HCT116 (cell line): ENCODE measurements at regions not wholly inside any gene's neighbourhood (a gene's known extent, or its start where the extent isn't known, plus 50 kb on each side); places are given as distances from the start of the nearest gene placed in this dataset.

Experiments used
- ATAC-seq: fragments of 200-7000 bp; cut with Tn5 transposase; 2 replicates; pipeline ENCODE4 v1.9.1; 2020; ENCODE audit warnings: mild to moderate bottlenecking, moderate library complexity
- BruUV-seq: library from RNA; stranded (reverse); fragments of 400-500 nt; replicated peaks from 2 replicates; lab custom pipeline; 2021; lab: Mats Ljungman, UMichigan
- CTCF ChIA-PET: fragments of 300-600 bp; sonication (Branson Sonifier 250); formaldehyde crosslinking; loops from one replicate; lab custom pipeline; 2021; ENCODE audit warnings: antibody characterized with exemption; lab: Charles Lee
- POLR2A ChIA-PET: fragments of 300-600, 350-600 bp; sonication (Branson Sonifier 250); formaldehyde crosslinking; loops from one replicate; lab custom pipeline; 2021; ENCODE audit warnings: antibody characterized with exemption; lab: Charles Lee
- RAD21 ChIA-PET, 2 experiments: fragments of 300-600 bp; sonication (Branson Sonifier 250); formaldehyde crosslinking; loops; one replicate each; lab custom pipeline; 2023; ENCODE audit warnings: low total read pairs in 2 of 2; ENCODE audit not compliant: uncharacterized antibody in 2 of 2, unreplicated experiment in 2 of 2, low non-redundant PET in 1 of 2; lab: Charles Lee
- DNase-seq: peaks from one replicate; pipeline ENCODE4 v3.0.0-alpha.2; 2010; ENCODE audit warnings: low read depth, low spot score
- H2AFZ ChIP-seq: fragments of 200-600 bp; shearing (Covaris generic), sonication (generic); 2 replicates; pipeline ENCODE4 v1.6.1; 2017; ENCODE audit warnings: low read depth, mixed run types, mixed read lengths, antibody characterized with exemption, low read length; ENCODE audit not compliant: poor library complexity, severe bottlenecking
- H3K27ac ChIP-seq: 2 replicates; pipeline ENCODE4 v1.5.1; 2012; ENCODE audit warnings: low read depth, low read length
- H3K27me3 ChIP-seq: fragments of 200-600 bp; sonication (generic); 2 replicates; pipeline ENCODE4 v1.6.1; 2016; ENCODE audit warnings: mixed run types, low read length, mixed read lengths; ENCODE audit not compliant: insufficient read depth
- H3K36me3 ChIP-seq, 2 experiments: fragments of 200-500 bp in 1 of 2; fragments of 200-600 bp in 1 of 2; sonication (Bioruptor generic) in 1 of 2; sonication (generic) in 1 of 2; 2 replicates each; pipeline versions ENCODE4 v1.5.1 to v1.6.1; 2014 to 2016; ENCODE audit warnings: low read length in 2 of 2, inconsistent platforms in 1 of 2, mixed read lengths in 1 of 2, mixed run types in 1 of 2; ENCODE audit not compliant: insufficient read depth in 2 of 2, control insufficient read depth in 1 of 2
- H3K4me1 ChIP-seq, 2 experiments: fragments of 200-600 bp in 1 of 2; sonication (generic) in 1 of 2; 2 replicates each; pipeline versions ENCODE4 v1.5.1 to v1.6.1; 2012 to 2017; ENCODE audit warnings: low read length in 2 of 2, inconsistent platforms in 1 of 2, mild to moderate bottlenecking in 1 of 2, mixed read lengths in 1 of 2, mixed run types in 1 of 2, moderate library complexity in 1 of 2; ENCODE audit not compliant: insufficient read depth in 2 of 2, control insufficient read depth in 1 of 2
- H3K4me2 ChIP-seq: fragments of 200-600 bp; sonication (generic); 2 replicates; pipeline ENCODE4 v1.6.1; 2017; ENCODE audit warnings: mixed run types, low read length, mixed read lengths
- H3K4me3 ChIP-seq, 2 experiments: fragments of 200-600 bp in 1 of 2; sonication (generic) in 1 of 2; replicated peaks in 1 of 2; 2 replicates each; pipeline ENCODE4 v1.5.1; 2011 to 2016; ENCODE audit warnings: low read length in 2 of 2, control low read depth in 1 of 2, low read depth in 1 of 2, mild to moderate bottlenecking in 1 of 2, mixed read lengths in 1 of 2, mixed run types in 1 of 2
- H3K79me2 ChIP-seq: fragments of 200-600 bp; sonication (generic); 2 replicates; pipeline ENCODE4 v1.6.1; 2017; ENCODE audit warnings: mild to moderate bottlenecking, mixed run types, low read length, moderate library complexity, mixed read lengths; ENCODE audit not compliant: insufficient read depth
- H3K9ac ChIP-seq: fragments of 200-600 bp; sonication (generic); 2 replicates; pipeline ENCODE4 v1.6.1; 2016; ENCODE audit warnings: low read length, mixed read lengths
- H3K9me2 ChIP-seq: fragments of 200-600 bp; sonication (generic), shearing (Covaris generic); 2 replicates; pipeline ENCODE4 v1.6.1; 2017; ENCODE audit warnings: mixed run types, mild to moderate bottlenecking, moderate library complexity; ENCODE audit not compliant: insufficient read depth
- H3K9me3 ChIP-seq, 2 experiments: fragments of 200-500 bp in 1 of 2; fragments of 200-600 bp in 1 of 2; sonication (Bioruptor generic) in 1 of 2; sonication (generic) in 1 of 2; 2 replicates each; pipeline ENCODE4 v1.6.1; 2014 to 2017; ENCODE audit warnings: low read length in 2 of 2, mixed read lengths in 2 of 2, inconsistent platforms in 1 of 2, low read depth in 1 of 2, mild to moderate bottlenecking in 1 of 2, mixed run types in 1 of 2, moderate library complexity in 1 of 2; ENCODE audit not compliant: control insufficient read depth in 1 of 2, insufficient read depth in 1 of 2
- H4K20me1 ChIP-seq: fragments of 200-600 bp; sonication (generic), shearing (Covaris generic); 2 replicates; pipeline ENCODE4 v1.6.1; 2017; ENCODE audit warnings: mixed run types, mild to moderate bottlenecking, moderate library complexity; ENCODE audit not compliant: insufficient read depth
- ATF3 ChIP-seq: IDR thresholded peaks from 2 replicates; pipeline ENCODE4 v1.6.1; 2012
- CBX3 ChIP-seq: IDR thresholded peaks from 2 replicates; pipeline ENCODE4 v1.6.1; 2012; ENCODE audit warnings: low read depth
- CEBPB ChIP-seq: IDR thresholded peaks from 2 replicates; pipeline ENCODE4 v1.6.1; 2012; ENCODE audit warnings: low read depth
- EGR1 ChIP-seq: IDR thresholded peaks from 2 replicates; pipeline ENCODE4 v1.6.1; 2012; ENCODE audit warnings: low read depth
- ELF1 ChIP-seq: IDR thresholded peaks from 2 replicates; pipeline ENCODE4 v1.6.1; 2012; ENCODE audit warnings: low read depth, borderline replicate concordance
- EZH2 ChIP-seq: fragments of 200-600 bp; sonication (generic); IDR thresholded peaks from 2 replicates; pipeline ENCODE4 v1.6.1; 2017; ENCODE audit warnings: antibody characterized with exemption, mixed run types
- JUND ChIP-seq: IDR thresholded peaks from 2 replicates; pipeline ENCODE4 v1.6.1; 2012
- POLR2AphosphoS5 ChIP-seq: IDR thresholded peaks from 2 replicates; pipeline ENCODE4 v1.6.1; 2011; ENCODE audit warnings: mild to moderate bottlenecking, low read depth, low read length, moderate library complexity
- RAD21 ChIP-seq: IDR thresholded peaks from 2 replicates; pipeline ENCODE4 v1.6.1; 2012; ENCODE audit warnings: low read depth, mild to moderate bottlenecking
- SIN3A ChIP-seq: IDR thresholded peaks from 2 replicates; pipeline ENCODE4 v1.6.1; 2012; ENCODE audit warnings: low read depth
- SP1 ChIP-seq: IDR thresholded peaks from 2 replicates; pipeline ENCODE4 v1.6.1; 2012; ENCODE audit warnings: low read depth
- ZBTB33 ChIP-seq: IDR thresholded peaks from 2 replicates; pipeline ENCODE4 v1.6.1; 2011; ENCODE audit warnings: mild to moderate bottlenecking, low read length, moderate library complexity; ENCODE audit not compliant: insufficient replicate concordance; ENCODE audit errors: extremely low read depth
- ZFX ChIP-seq: fragments of 450-650 bp; IDR thresholded peaks from 2 replicates; pipeline ENCODE4 v1.6.1; 2017
- ZNF274 ChIP-seq: fragments of 200-500 bp; sonication (Bioruptor generic); IDR thresholded peaks from 2 replicates; pipeline ENCODE4 v1.6.1; 2014; ENCODE audit warnings: mild to moderate bottlenecking, low read depth, low read length, inconsistent platforms
- intact Hi-C: fragments of 100-400 bp; cut with micrococcal nuclease; formaldehyde crosslinking; loops from 2 replicates; pipeline ENCODE4 v1.10.0; 2022
- TF ChIP-seq, protein P1 (sequence below): IDR thresholded peaks from 2 replicates; pipeline ENCODE4 v1.6.1; 2012; ENCODE audit warnings: low read depth

DNA sequence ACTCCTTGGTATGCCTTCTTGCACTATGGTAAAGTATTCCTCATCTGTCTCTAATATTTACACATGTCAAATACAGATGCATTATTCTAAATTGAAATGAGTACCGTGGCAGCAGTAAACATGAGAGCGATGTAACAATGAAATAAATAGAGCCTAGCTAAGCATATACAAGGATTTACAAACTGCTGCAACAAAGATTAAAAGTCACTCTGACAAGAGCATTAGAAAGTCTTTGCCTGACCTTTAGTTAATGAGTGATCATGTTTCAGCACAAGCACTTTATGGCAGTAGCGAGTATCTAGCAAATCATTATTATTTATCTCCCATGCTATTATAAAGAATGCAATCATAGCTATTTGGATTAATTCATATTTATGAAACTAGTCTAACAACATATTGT, 547.0 kb upstream of the NDST4 start:
- CTCF ChIA-PET: no interaction called here
- H3K9me3 ChIP-seq: no peaks in the 10 kb centered on the region
- H3K36me3 ChIP-seq: no peaks in the 10 kb centered on the region
- POLR2A ChIA-PET: no interaction called here
- H4K20me1 ChIP-seq: no peaks in the 10 kb centered on the region
- no peak for DNase-seq
- H3K79me2 ChIP-seq: no peaks in the 10 kb centered on the region
- no peak overlapping the region for H3K4me2 ChIP-seq
- no peak overlapping the region for H3K9ac ChIP-seq
- no peak overlapping the region for H3K4me3 ChIP-seq
- H2AFZ ChIP-seq: no peak overlapping the region
- H3K4me1 ChIP-seq: no peaks in the 10 kb centered on the region
- TF ChIP-seq SP1: no peak
- TF ChIP-seq ZBTB33: no peak
- no peak for TF ChIP-seq EZH2
- no peak for TF ChIP-seq JUND
- TF ChIP-seq SIN3A: no peak
- TF ChIP-seq RAD21: no peak
- no peak for TF ChIP-seq POLR2AphosphoS5
- no peak for TF ChIP-seq ATF3
- TF ChIP-seq CEBPB: no peak
- no peak for TF ChIP-seq CBX3
- TF ChIP-seq ZFX: no peak
- no peak for TF ChIP-seq EGR1
- TF ChIP-seq, protein P1, sequence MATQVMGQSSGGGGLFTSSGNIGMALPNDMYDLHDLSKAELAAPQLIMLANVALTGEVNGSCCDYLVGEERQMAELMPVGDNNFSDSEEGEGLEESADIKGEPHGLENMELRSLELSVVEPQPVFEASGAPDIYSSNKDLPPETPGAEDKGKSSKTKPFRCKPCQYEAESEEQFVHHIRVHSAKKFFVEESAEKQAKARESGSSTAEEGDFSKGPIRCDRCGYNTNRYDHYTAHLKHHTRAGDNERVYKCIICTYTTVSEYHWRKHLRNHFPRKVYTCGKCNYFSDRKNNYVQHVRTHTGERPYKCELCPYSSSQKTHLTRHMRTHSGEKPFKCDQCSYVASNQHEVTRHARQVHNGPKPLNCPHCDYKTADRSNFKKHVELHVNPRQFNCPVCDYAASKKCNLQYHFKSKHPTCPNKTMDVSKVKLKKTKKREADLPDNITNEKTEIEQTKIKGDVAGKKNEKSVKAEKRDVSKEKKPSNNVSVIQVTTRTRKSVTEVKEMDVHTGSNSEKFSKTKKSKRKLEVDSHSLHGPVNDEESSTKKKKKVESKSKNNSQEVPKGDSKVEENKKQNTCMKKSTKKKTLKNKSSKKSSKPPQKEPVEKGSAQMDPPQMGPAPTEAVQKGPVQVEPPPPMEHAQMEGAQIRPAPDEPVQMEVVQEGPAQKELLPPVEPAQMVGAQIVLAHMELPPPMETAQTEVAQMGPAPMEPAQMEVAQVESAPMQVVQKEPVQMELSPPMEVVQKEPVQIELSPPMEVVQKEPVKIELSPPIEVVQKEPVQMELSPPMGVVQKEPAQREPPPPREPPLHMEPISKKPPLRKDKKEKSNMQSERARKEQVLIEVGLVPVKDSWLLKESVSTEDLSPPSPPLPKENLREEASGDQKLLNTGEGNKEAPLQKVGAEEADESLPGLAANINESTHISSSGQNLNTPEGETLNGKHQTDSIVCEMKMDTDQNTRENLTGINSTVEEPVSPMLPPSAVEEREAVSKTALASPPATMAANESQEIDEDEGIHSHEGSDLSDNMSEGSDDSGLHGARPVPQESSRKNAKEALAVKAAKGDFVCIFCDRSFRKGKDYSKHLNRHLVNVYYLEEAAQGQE: no peak
- TF ChIP-seq ELF1: no peak
- TF ChIP-seq ZNF274: no peak
- RAD21 ChIA-PET: no interaction called here
- no peaks in the 10 kb centered on the region for H3K9me2 ChIP-seq
- intact Hi-C loops: no loop called here
- no peaks in the 10 kb centered on the region for H3K27me3 ChIP-seq
- BruUV-seq: no TSS peak
- H3K27ac ChIP-seq: no peak overlapping the region
- no peak for ATAC-seq
